ENCODE measurements at regions not wholly inside any gene's neighbourhood (a gene's known extent, or its start where the extent isn't known, plus 50 kb on each side); places are given as distances from the start of the nearest gene placed in this dataset.
A peak's percentile ranks its signal among the peaks of the same experiment; 100 is the strongest.
"Not testable (repeated sequence)": the region's sequence is repeated elsewhere in the genome, so short reads cannot be mapped to it uniquely, and the experiment has no call there.

- ATAC-seq (replicated peaks), result no peak
- peaks cover 31 to 49% of the 10 kb centered on the region in 2 donors for H3K27me3 Mint-ChIP-seq
- no peaks in the 10 kb centered on the region for H3K36me3 Mint-ChIP-seq (ENCODE audit: insufficient read depth)
- no peak overlapping the region for H3K4me3 Mint-ChIP-seq
- no peaks in the 10 kb centered on the region for H3K9me3 Mint-ChIP-seq
- no peak for DNase-seq
- H3K4me1 Mint-ChIP-seq (ENCODE audit: low read depth in 2 of 2), result no peaks in the 10 kb centered on the region
- no peak overlapping the region for H3K27ac Mint-ChIP-seq
Measured at GRCh38 chr19:13712767-13713201, 51.5 kb upstream of the MRI1 start.

DNA sequence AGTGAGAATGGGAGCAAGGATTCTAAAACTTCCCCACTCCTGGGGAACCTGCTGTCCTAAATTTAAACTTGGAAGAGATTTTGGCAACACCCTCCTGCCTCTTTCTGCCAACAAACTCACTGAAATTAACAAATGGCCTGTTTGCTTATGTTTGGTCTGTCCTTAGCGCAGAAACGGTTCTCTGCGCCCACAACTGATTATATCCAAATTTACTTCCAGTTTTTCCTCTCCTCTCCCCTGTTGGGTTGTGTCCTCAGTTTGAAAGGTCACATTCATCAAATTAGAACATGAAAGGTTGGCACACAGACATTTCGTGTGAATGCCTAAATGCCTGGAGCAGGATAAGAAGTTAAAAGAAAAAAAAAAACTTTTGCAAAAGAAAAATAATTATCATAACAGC, 56.4 kb upstream of the MRI1 start:
- Mint-ChIP-seq H3K36me3 (ENCODE audit: insufficient read depth) (no peaks in the 10 kb centered on the region), H3K4me1 (ENCODE audit: low read depth in 2 of 2) (no peaks in the 10 kb centered on the region), H3K4me3 (no peak overlapping the region), H3K9me3 (no peaks in the 10 kb centered on the region), H3K27ac (no peak overlapping the region), H3K27me3 (peaks cover 28 to 33% of the 10 kb centered on the region in 2 donors)
- DNase-seq, result no peak
- no peak for ATAC-seq (replicated peaks)

DNA sequence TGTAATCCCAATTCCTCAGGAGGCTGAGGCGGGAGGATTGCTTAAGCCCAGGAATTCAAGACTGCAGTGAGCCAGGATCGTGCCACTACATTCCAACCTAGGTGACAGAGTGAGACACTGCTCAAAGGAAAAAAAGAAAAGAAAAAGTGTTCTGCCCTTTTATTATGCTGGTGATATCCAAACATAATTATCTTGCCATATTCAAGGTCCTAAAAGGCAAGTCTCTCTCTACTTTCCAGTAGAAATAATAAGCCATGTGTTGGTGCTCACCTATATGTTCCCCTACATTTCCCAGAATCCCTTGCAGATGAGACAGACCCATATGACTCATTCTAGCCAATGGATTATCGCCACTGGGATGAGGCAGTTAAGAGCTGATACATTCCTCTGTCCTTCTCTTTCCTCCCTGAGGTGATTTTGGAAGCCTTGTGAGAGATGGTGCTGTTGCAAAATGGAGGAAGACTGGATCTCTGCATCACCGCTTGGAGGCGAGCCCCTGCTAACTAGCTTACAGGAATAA, 58.3 kb upstream of the MRI1 start:
- peaks cover 27 to 30% of the 10 kb centered on the region in 2 donors for H3K27me3 Mint-ChIP-seq
- H3K9me3 Mint-ChIP-seq, result no peaks in the 10 kb centered on the region
- no peak for ATAC-seq (replicated peaks)
- no peak for DNase-seq
- H3K27ac Mint-ChIP-seq, result no peak overlapping the region
- H3K4me1 Mint-ChIP-seq (ENCODE audit: low read depth in 2 of 2), result no peaks in the 10 kb centered on the region
- H3K4me3 Mint-ChIP-seq, result no peak overlapping the region
- H3K36me3 Mint-ChIP-seq (ENCODE audit: insufficient read depth), result no peaks in the 10 kb centered on the region

DNA sequence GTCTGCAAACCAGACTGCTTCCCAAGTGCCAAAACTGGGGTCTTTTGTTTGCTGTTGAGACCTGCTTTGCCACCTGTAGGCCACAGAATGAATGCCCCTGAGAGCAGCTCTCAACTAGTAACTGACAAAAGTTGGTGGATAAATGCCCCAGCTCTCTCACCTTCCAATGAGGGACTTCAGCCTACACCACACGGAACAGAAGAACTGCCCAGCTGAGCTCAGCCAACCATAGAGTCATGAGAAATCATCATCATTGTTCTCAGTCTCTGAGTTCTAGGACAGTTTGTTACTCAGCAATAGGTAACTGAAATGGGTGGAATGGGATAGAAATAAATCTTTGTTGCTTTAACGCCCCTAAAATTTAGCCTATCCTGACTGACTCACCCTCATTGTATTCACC, 59.1 kb upstream of the MRI1 start:
- ATAC-seq (replicated peaks) (no peak), DNase-seq (no peak)
- no peak overlapping the region for H3K4me3 Mint-ChIP-seq
- H3K36me3 Mint-ChIP-seq (ENCODE audit: insufficient read depth), result no peaks in the 10 kb centered on the region
- H3K4me1 Mint-ChIP-seq (ENCODE audit: low read depth in 2 of 2), result no peaks in the 10 kb centered on the region
- H3K27ac Mint-ChIP-seq, result no peak overlapping the region
- H3K9me3 Mint-ChIP-seq, result no peaks in the 10 kb centered on the region
- peaks cover 31 to 34% of the 10 kb centered on the region in 2 donors for H3K27me3 Mint-ChIP-seq

- DNase-seq (no peak), ATAC-seq (replicated peaks) (no peak)
- Mint-ChIP-seq H3K9me3 (no peaks in the 10 kb centered on the region), H3K4me3 (no peak overlapping the region), H3K27me3 (peaks cover 40 to 52% of the 10 kb centered on the region in 2 donors), H3K4me1 (ENCODE audit: low read depth in 2 of 2) (no peaks in the 10 kb centered on the region), H3K27ac (no peak overlapping the region), H3K36me3 (ENCODE audit: insufficient read depth) (no peaks in the 10 kb centered on the region)
Measured at GRCh38 chr19:13701624-13702023, 62.7 kb upstream of the MRI1 start.

- H3K9me3 Mint-ChIP-seq, result no peaks in the 10 kb centered on the region
- H3K27me3 Mint-ChIP-seq, result peaks cover 43 to 58% of the 10 kb centered on the region in 2 donors
- H3K36me3 Mint-ChIP-seq (ENCODE audit: insufficient read depth), result no peaks in the 10 kb centered on the region
- no peak overlapping the region for H3K27ac Mint-ChIP-seq
- H3K4me3 Mint-ChIP-seq, result no peak overlapping the region
- DNase-seq (no peak), ATAC-seq (replicated peaks) (no peak)
- H3K4me1 Mint-ChIP-seq (ENCODE audit: low read depth in 2 of 2), result no peaks in the 10 kb centered on the region
Measured at GRCh38 chr19:13700621-13701020, 63.7 kb upstream of the MRI1 start.

DNA sequence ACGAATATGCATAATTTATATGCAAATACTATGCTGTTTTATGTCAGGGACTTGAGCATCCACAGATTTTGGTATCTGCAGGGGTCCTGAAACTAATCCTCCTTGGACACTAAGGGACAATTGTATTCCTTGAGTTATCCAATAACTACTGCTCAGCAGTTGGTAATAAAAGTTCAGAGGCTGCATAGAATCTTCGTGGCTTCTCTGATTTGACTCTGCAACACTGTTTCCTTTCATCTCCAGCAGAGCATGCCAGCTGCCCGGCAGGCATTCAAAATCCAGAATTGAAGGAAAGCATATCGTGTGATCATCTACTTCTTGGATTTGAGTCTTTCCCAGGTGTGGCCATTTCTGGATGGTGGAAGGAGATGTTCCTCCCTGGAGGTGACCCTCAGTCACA, 64.5 kb upstream of the MRI1 start:
- H3K27me3 Mint-ChIP-seq, result peaks cover 41 to 66% of the 10 kb centered on the region in 2 donors
- H3K27ac Mint-ChIP-seq, result no peak overlapping the region
- no peak overlapping the region for H3K4me3 Mint-ChIP-seq
- no peaks in the 10 kb centered on the region for H3K4me1 Mint-ChIP-seq (ENCODE audit: low read depth in 2 of 2)
- no peaks in the 10 kb centered on the region for H3K9me3 Mint-ChIP-seq
- no peak for DNase-seq
- no peaks in the 10 kb centered on the region for H3K36me3 Mint-ChIP-seq (ENCODE audit: insufficient read depth)
- no peak for ATAC-seq (replicated peaks)

GRCh38 chr19:13696839-13697238, 67.5 kb upstream of the MRI1 start:
- peaks cover 53 to 87% of the 10 kb centered on the region in 2 donors for H3K27me3 Mint-ChIP-seq
- ATAC-seq (replicated peaks) (no peak), DNase-seq (no peak)
- no peak overlapping the region for H3K27ac Mint-ChIP-seq
- H3K36me3 Mint-ChIP-seq (ENCODE audit: insufficient read depth), result no peaks in the 10 kb centered on the region
- H3K9me3 Mint-ChIP-seq, result no peaks in the 10 kb centered on the region
- H3K4me3 Mint-ChIP-seq, result no peak overlapping the region
- H3K4me1 Mint-ChIP-seq (ENCODE audit: low read depth in 2 of 2), result no peaks in the 10 kb centered on the region

DNA sequence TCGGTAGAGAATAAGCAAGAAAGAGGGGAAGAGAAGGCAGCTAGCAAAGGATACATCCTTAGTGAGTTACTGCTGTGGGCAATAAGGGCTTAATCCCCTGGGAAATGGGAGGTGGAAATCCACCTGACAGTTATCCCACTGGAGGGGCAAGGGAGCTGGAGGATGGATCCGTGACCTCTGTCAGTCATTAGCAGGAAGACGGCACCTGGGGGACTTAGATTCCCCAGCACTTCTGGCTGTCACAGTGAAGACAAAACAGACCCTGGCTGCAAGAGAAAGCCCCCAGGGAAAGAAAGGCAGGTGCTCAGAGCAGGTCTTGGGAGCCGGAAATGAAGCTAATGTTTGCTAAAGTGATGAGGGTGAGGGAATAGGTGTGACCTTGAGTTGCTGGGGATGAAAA, 70.4 kb upstream of the MRI1 start:
- Mint-ChIP-seq H3K27ac (no peak overlapping the region), H3K36me3 (ENCODE audit: insufficient read depth) (no peaks in the 10 kb centered on the region), H3K27me3 (peaks cover 50 to 75% of the 10 kb centered on the region in 2 donors), H3K4me3 (no peak overlapping the region), H3K4me1 (ENCODE audit: low read depth in 2 of 2) (no peaks in the 10 kb centered on the region), H3K9me3 (no peaks in the 10 kb centered on the region)
- DNase-seq, result no peak
- ATAC-seq (replicated peaks), result no peak

DNA sequence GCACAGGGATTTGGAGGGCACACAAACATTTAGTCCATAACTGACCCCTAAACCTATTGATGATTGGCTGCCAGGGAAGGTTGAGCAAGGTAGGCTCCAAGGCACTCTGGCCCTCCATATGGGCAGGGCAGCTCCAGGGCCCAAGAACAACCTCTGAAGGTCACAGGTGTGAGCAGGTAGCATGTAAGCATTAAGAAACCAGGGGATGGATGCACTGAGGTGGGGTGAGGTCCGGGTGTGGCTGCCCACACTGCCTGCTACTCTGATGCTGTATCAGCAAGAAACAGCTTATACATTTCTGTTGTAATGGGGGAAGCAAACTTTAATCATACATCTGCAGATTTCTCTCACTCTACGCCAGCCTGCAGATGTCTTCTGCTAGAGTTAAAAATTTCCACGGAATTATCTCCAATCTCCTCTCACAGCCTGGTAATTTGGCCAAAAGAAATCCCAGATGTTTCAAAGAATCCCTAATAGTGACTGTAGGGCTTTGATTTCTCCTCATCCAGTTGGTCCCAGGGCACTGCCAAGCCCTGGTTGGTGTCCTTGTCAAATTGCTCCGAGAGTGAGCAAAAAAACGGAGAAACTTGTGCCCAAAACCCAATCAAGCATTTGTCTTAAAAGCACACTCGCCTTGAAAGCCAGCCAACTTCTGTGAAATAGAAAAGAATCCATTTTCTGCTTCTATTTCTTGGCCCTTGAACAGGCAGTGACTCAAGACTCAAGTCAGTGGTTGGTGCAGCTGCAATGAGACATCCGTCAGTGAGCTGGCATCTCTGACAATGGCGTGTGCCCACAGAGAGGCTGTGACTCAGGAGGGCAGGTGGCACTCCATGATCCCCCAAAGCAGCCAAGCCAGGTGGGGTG, 72.5 kb upstream of the MRI1 start:
- DNase-seq, result no peak
- H3K9me3 Mint-ChIP-seq, result no peaks in the 10 kb centered on the region
- H3K4me3 Mint-ChIP-seq, result no peak overlapping the region
- no peak for ATAC-seq (replicated peaks)
- H3K27me3 Mint-ChIP-seq, result peaks cover 42 to 56% of the 10 kb centered on the region in 2 donors
- no peaks in the 10 kb centered on the region for H3K4me1 Mint-ChIP-seq (ENCODE audit: low read depth in 2 of 2)
- H3K36me3 Mint-ChIP-seq (ENCODE audit: insufficient read depth), result no peaks in the 10 kb centered on the region
- H3K27ac Mint-ChIP-seq, result no peak overlapping the region

- peak in 1 of 3 experiments; percentile 5 for DNase-seq
- Mint-ChIP-seq H3K27ac (no peak overlapping the region), H3K4me3 (no peak overlapping the region), H3K36me3 (ENCODE audit: insufficient read depth) (no peaks in the 10 kb centered on the region), H3K27me3 (peaks cover 35 to 41% of the 10 kb centered on the region in 2 donors), H3K4me1 (ENCODE audit: low read depth in 2 of 2) (no peaks in the 10 kb centered on the region), H3K9me3 (no peaks in the 10 kb centered on the region)
- ATAC-seq (replicated peaks), result no peak
Measured at GRCh38 chr19:13689085-13689484, 75.2 kb upstream of the MRI1 start.

GRCh38 chr19:13684021-13684420, 80.3 kb upstream of the MRI1 start:
- no peaks in the 10 kb centered on the region for H3K4me1 Mint-ChIP-seq (ENCODE audit: low read depth in 2 of 2)
- H3K27ac Mint-ChIP-seq, result peak overlapping the region in 1 of 2 donors; percentile 46
- H3K27me3 Mint-ChIP-seq, result peaks cover 29 to 33% of the 10 kb centered on the region in 2 donors
- no peak overlapping the region for H3K4me3 Mint-ChIP-seq
- no peak for DNase-seq
- ATAC-seq (replicated peaks), result no peak
- H3K36me3 Mint-ChIP-seq (ENCODE audit: insufficient read depth), result no peaks in the 10 kb centered on the region
- peaks cover 8% of the 10 kb centered on the region in 2 donors for H3K9me3 Mint-ChIP-seq

GRCh38 chr19:13681509-13681908, 82.8 kb upstream of the MRI1 start:
- no peak for ATAC-seq (replicated peaks)
- no peak overlapping the region for H3K27ac Mint-ChIP-seq
- DNase-seq, result no peak
- H3K9me3 Mint-ChIP-seq, result peaks cover 8 to 13% of the 10 kb centered on the region in 2 donors
- H3K4me3 Mint-ChIP-seq, result no peak overlapping the region
- H3K36me3 Mint-ChIP-seq (ENCODE audit: insufficient read depth), result no peaks in the 10 kb centered on the region
- H3K27me3 Mint-ChIP-seq, result peaks cover 32 to 45% of the 10 kb centered on the region in 2 donors
- no peaks in the 10 kb centered on the region for H3K4me1 Mint-ChIP-seq (ENCODE audit: low read depth in 2 of 2)

- not testable (repeated sequence) for H3K27ac Mint-ChIP-seq, DNase-seq
- H3K9me3 Mint-ChIP-seq, result peaks cover 8 to 13% of the 10 kb centered on the region in 2 donors
Measured at GRCh38 chr19:13680708-13681360, 83.5 kb upstream of the MRI1 start.

More at GRCh38 chr19:13680708-13681360, 83.5 kb upstream of the MRI1 start:
- not testable (repeated sequence) for H3K4me3 Mint-ChIP-seq; ATAC-seq (replicated peaks); H3K4me1 Mint-ChIP-seq (ENCODE audit: low read depth in 2 of 2); H3K36me3 Mint-ChIP-seq (ENCODE audit: insufficient read depth)
- H3K27me3 Mint-ChIP-seq, result peaks cover 35 to 52% of the 10 kb centered on the region in 2 donors

Measured in effector memory CD8-positive, alpha-beta T cell (primary cell).